Lung microvascular endothelial cell (primary cell): ENCODE measurements at regions not wholly inside any gene's neighbourhood (a gene's known extent, or its start where the extent isn't known, plus 50 kb on each side); places are given as distances from the start of the nearest gene placed in this dataset.

ENCODE experiments used
- DNase-seq, 2 donors: peaks; one replicate each; pipeline versions ENCODE4 v3.0.0 to v3.0.0-alpha.2; 2010; ENCODE audit warnings: low read depth in 2 of 2

DNA sequence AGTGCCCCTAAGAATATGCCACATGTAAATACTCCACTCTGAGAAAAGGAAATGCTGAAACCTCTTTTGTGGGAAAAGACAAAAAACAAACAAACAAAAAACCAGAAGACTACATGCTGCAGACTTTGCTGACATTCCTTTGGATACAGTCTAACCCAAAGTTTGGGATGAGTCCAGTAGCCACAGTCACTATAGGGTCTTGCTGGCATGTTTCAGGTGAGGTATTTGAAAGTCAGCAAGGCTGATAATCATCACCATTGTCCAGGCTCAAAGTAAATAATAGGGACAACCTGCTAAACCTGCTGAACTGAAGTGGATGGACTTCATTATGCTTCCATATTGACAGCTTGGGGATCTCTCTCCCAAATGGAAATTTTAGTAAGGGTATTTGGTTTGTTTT is 1087.0 kb upstream of the LRRTM3 start:
- DNase-seq = no peak

DNA sequence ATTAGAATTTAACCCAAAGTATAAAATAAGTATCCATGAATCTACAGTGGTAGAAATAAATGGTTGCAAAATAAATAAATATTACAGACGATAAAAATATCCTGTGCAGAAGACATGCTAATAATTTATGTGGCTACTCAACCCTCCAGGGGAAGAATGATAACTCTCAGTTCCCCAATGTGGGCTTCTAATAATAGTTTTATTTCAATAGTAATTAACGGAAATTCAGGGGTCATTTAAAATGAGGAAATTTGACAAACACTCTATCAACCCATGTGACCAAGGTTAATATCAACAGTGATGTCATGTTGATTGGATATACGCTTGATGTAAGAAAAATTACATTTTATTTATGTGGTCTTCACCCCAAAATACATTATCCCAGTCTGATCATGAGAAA is 1082.6 kb upstream of the LRRTM3 start:
- DNase-seq = no peak

DNA sequence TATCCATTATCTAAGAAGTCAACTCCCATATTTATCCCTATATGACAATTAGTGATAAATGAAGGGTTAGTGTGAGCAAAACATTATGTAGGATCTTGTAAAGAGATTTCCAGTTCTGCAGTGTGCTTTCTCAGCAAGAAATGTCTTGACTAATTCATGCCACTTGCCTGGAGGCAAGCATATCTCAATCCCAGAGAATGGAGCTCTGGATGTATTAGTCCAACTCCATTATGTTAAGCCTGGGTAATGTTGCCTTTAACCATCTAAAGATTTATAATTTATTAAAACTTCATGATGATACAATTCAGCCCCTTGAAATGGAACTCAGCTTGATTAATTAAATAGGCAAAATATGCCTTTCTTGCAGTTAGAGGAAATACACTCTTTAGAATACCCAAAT is 1079.9 kb upstream of the LRRTM3 start:
- no peak for DNase-seq

DNA sequence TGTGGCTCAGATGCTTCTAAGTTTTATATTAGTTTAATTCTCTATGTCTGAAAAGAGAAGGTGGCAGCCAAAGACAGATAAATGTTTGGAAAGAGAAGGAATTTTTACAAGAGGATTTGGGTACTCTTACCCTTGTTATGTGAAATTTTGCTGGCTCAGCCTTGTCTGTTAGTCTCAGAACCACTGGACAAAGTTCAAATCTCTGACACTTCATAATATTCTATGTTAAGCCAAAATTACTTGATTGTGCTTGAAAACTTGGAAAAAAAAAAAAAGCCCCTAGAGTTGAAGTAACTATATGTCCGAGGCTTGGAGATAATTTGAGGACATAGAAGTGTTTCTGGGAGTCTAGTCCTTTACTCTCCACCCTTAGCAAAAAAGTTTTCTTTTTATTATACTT is 1079.3 kb upstream of the LRRTM3 start:
- DNase-seq = no peak

DNA sequence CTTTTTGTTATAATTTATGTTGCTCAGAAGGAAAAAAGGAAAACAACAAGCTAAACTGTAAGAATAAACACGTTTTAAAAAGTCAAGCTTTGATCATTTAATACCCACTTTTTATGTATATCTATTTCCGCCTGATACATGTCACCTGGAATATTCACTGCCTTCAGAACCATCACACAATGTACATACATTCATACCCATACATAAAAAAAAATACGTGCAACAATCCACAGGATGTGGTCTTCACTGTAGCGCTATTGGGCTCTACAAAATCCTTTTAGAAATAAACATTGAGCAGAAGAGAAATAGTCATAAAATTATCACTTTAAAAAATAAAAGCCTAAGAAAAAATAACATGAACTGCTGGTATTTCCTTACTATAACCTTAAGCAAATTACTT is 1078.9 kb upstream of the LRRTM3 start:
- DNase-seq = no peak

DNA sequence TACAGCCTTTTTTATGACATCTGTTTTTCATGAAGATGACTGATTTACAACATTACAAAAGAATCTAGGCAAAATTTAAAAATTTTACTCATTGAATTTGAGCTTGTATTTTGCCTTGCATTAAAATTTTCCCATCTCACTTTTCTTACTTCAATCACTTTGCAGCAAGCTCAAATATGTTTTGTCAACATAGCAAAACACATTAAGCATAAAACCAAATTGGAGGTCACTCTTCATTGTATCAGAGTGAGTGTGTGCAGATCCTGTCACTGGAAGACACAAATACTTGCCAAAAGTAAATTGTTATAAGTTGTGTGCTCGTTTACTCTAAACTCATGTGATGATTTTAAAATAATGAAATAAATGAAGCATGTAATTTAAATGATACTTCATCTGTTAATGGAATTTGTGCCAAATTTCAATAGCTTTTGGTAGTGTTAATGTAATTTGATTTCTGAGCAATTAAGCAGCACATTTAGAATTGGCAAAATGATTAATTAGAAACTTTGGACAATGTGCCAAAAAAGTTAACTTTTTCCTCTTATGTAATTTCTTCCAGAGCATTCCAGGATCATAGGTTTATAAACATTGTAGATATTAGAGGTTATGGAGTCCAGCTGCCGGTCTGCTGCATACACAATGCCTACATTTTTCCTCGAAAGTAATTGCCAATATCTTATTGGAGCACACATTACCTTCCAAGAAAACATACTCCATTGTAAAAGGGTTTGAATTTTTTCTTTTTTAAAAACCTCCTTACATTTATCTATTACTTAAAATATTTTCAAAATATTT is 1078.2 kb upstream of the LRRTM3 start:
- no peak for DNase-seq

DNA sequence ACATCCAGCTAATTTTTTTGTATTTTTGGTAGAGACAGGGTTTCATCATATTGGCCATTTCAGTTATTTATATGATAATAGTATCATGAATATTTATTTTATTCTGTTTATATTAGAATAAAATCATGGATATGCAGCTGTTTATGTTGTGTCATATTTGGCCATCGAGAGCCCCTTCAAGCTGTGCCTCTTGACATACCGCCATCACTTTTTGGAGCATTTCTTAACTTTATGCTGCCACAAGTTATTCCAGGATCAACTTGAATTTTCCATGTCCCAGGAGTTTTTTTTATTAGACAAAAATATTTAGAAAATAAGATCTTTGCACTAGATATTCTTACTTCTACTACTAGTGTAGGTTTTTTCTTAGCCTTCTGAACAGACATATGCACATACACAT is 1067.0 kb upstream of the LRRTM3 start:
- no peak for DNase-seq

DNA sequence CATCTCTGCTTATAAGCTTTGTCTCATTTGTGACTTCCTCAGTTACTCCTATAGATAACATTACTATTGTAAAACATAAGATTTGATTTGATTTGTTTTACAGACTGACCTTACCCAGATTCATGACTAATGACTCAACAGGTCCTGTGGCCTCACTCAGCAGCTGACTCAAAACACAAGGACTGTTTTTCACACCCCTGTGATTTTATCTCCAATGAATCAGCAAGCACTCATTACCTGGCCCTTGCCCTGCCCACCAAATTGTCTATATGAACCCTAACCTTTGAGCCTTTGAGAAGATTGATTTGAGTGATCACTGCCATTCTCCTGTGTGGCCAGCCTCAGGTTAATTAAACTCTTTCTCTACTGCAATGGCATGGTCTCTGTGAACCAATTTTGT is 1064.6 kb upstream of the LRRTM3 start:
- no peak for DNase-seq
